A673 (cell line): ENCODE measurements at regions not wholly inside any gene's neighbourhood (a gene's known extent, or its start where the extent isn't known, plus 50 kb on each side); places are given as distances from the start of the nearest gene placed in this dataset.
A peak's percentile ranks its signal among the peaks of the same experiment; 100 is the strongest.

Experiments used
- BruUV-seq: library from RNA; stranded (reverse); fragments of 400-500 nt; replicated peaks from 2 replicates; lab custom pipeline; 2021; lab: Mats Ljungman, UMichigan
- CTCF ChIA-PET: fragments of 300-600 bp; sonication (Branson Sonifier 250); formaldehyde crosslinking; loops from one replicate; lab custom pipeline; 2022; ENCODE audit warnings: antibody characterized with exemption; lab: Charles Lee
- POLR2A ChIA-PET: fragments of 300-600 bp; sonication (Branson Sonifier 250); formaldehyde crosslinking; loops from one replicate; lab custom pipeline; 2022; ENCODE audit warnings: antibody characterized with exemption; ENCODE audit not compliant: low non-redundant PET; lab: Charles Lee
- DNase-seq: peaks from one replicate; pipeline ENCODE4 v3.0.0-alpha.2; 2015; ENCODE audit warnings: low spot score
- H3K27ac ChIP-seq: fragments of 200-600 bp; sonication (generic); 2 replicates; pipeline ENCODE4 v1.5.1; 2016; ENCODE audit warnings: mixed run types, low read depth, mild to moderate bottlenecking, mixed read lengths, antibody characterized with exemption, low read length; ENCODE audit not compliant: poor library complexity, severe bottlenecking
- H3K27me3 ChIP-seq: fragments of 200-600 bp; sonication (generic); replicated peaks from 2 replicates; pipeline ENCODE4 v1.6.1; 2017; ENCODE audit warnings: mixed run types, low read depth, mild to moderate bottlenecking, mixed read lengths, antibody characterized with exemption, low read length; ENCODE audit not compliant: insufficient read depth, poor library complexity
- H3K36me3 ChIP-seq: fragments of 200-600 bp; sonication (generic); 2 replicates; pipeline ENCODE4 v1.6.1; 2016; ENCODE audit warnings: mixed run types, mild to moderate bottlenecking, mixed read lengths, antibody characterized with exemption, low read length; ENCODE audit not compliant: insufficient read depth, poor library complexity, severe bottlenecking
- H3K4me1 ChIP-seq: fragments of 200-600 bp; sonication (generic); 2 replicates; pipeline ENCODE4 v1.6.1; 2017; ENCODE audit warnings: mixed run types, mild to moderate bottlenecking, mixed read lengths, antibody characterized with exemption, low read length; ENCODE audit not compliant: insufficient read depth, poor library complexity, severe bottlenecking
- H3K4me3 ChIP-seq: fragments of 200-600 bp; sonication (generic); 2 replicates; pipeline ENCODE4 v1.5.1; 2016; ENCODE audit warnings: low read depth, mixed run types, mild to moderate bottlenecking, mixed read lengths, low read length; ENCODE audit not compliant: poor library complexity, severe bottlenecking
- H3K9me3 ChIP-seq: fragments of 200-600 bp; sonication (generic); 2 replicates; pipeline ENCODE4 v1.6.1; 2016; ENCODE audit warnings: mixed run types, low read depth, mild to moderate bottlenecking, mixed read lengths, antibody characterized with exemption, low read length; ENCODE audit not compliant: poor library complexity, severe bottlenecking
- EZH2 ChIP-seq: fragments of 200-600 bp; sonication (generic); IDR thresholded peaks from 2 replicates; pipeline ENCODE4 v1.6.1; 2017; ENCODE audit warnings: borderline replicate concordance, low read depth, mild to moderate bottlenecking, mixed read lengths, antibody characterized with exemption, low read length; ENCODE audit not compliant: poor library complexity, severe bottlenecking
- intact Hi-C: fragments of 100-400 bp; cut with micrococcal nuclease; formaldehyde crosslinking; loops from one replicate; pipeline ENCODE4 v1.10.0; 2022; ENCODE audit not compliant: unreplicated experiment
- TF ChIP-seq, protein P1 (sequence below): fragments of 300-800, 200-600 bp; sonication (generic); conservative IDR thresholded peaks from 2 replicates; pipeline ENCODE4 v1.5.1; 2017; ENCODE audit warnings: low read depth, mild to moderate bottlenecking, antibody characterized with exemption, low read length, moderate library complexity, mixed read lengths

DNA sequence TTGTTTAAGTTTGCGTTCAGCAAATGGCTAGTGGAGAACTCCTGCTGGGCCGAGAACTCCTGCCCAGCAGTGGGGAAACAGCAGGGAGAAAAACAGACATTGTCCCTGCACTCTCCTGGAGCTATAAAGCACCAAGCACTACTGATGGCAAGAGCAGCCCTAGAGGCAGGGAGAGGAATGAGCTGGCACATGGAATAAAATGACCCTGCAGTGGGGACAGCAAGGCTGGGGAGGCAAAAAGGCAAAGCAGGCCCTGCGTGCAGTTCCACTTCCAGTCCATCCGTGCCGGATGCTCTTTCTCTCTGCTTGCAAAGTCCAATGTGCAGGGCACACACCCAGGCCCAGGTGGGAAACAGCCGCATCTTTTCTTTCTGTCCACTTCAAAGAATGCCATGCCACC lies 415.5 kb downstream of the LRATD1 start:
- Histone ChIP-seq H3K27ac (no peak overlapping the region), H3K4me3 (no peak overlapping the region), H3K36me3 (no peaks in the 10 kb centered on the region), H3K27me3 (peaks cover 4% of the 10 kb centered on the region), H3K9me3 (no peaks in the 10 kb centered on the region), H3K4me1 (peaks cover 4% of the 10 kb centered on the region)
- DNase-seq, result no peak
- CTCF ChIA-PET, result no interaction called here
- no peak for TF ChIP-seq EZH2
- TF ChIP-seq, protein P1, sequence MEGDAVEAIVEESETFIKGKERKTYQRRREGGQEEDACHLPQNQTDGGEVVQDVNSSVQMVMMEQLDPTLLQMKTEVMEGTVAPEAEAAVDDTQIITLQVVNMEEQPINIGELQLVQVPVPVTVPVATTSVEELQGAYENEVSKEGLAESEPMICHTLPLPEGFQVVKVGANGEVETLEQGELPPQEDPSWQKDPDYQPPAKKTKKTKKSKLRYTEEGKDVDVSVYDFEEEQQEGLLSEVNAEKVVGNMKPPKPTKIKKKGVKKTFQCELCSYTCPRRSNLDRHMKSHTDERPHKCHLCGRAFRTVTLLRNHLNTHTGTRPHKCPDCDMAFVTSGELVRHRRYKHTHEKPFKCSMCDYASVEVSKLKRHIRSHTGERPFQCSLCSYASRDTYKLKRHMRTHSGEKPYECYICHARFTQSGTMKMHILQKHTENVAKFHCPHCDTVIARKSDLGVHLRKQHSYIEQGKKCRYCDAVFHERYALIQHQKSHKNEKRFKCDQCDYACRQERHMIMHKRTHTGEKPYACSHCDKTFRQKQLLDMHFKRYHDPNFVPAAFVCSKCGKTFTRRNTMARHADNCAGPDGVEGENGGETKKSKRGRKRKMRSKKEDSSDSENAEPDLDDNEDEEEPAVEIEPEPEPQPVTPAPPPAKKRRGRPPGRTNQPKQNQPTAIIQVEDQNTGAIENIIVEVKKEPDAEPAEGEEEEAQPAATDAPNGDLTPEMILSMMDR, result no peak
- BruUV-seq, result no TSS peak
- intact Hi-C loops, result no loop called here
- POLR2A ChIA-PET, result no interaction called here

DNA sequence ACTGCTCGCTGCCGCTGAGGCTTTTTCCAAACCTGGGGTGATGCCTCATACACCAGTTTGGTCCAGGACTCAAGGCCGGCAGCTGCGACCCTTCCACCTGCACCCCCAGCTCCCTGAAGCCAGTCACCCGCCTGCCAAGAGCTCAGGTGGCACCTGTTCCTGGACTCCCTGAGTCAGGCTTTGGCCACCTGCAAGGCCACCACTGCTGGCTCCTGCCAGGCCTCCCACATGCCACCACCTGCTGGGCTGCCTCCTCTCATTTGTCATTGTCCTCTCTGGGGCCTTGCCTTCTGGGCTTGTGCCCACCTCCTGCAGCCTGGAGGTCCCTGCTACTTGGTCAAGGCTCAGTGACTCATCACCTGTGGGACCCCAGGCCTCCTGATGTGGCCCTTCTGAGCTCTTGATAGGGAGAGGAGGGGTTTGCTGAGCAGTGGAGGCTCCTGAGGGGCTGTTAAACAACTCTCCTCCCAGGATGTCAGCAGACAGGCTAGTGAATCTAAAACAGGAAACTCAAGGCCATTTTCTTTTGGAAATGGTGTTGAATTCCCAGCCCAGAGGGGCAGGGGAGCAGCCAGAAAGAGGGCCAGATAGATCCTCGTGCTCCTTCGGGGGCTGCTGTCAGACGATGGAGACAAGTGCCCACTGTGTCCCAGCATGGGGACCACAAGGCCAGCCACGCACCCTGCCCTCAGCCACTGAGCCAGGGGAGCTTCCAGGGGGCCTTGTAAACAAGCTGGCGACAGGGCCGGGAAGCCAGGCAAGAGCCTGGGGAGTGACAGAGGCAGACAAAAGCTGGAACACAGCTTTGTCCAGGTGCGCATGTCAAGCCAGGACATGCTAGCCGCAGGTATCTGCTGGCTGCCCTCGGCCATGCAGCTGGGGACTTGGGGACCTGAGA lies 416.8 kb downstream of the LRATD1 start:
- DNase-seq, result no peak
- CTCF ChIA-PET, result no interaction called here
- TF ChIP-seq, protein P1, result no peak
- no peak for TF ChIP-seq EZH2
- H3K9me3 ChIP-seq, result no peaks in the 10 kb centered on the region
- BruUV-seq, result no TSS peak
- POLR2A ChIA-PET, result no interaction called here
- no peaks in the 10 kb centered on the region for H3K4me1 ChIP-seq
- H3K4me3 ChIP-seq, result no peak overlapping the region
- intact Hi-C loops, result no loop called here
- no peaks in the 10 kb centered on the region for H3K36me3 ChIP-seq
- H3K27ac ChIP-seq, result no peak overlapping the region
- peaks cover 12% of the 10 kb centered on the region for H3K27me3 ChIP-seq

DNA sequence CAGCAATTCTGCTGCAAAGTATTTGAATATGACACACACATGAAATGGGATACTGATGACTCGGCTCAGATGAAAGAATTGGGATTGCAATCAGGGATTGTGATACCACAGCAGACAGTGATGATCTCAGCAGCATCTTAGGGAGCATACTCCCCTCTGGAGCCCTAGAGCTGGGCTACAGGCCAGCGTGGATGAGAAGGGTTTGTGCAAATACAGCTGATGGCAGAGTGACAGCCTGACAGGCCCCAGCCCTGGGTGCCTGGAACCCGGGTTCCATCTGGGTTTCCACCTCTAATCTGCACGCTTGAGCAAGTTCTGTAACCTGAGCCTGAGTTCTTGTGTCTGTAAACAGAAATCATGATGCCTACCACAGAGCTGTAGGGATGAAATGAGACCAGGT lies 418.0 kb downstream of the LRATD1 start:
- ChIA-PET CTCF (no interaction called here), POLR2A (no interaction called here)
- Histone ChIP-seq H3K4me3 (no peak overlapping the region), H3K36me3 (no peaks in the 10 kb centered on the region), H3K27ac (no peak overlapping the region), H3K4me1 (no peaks in the 10 kb centered on the region), H3K27me3 (peaks cover 17% of the 10 kb centered on the region), H3K9me3 (no peaks in the 10 kb centered on the region)
- intact Hi-C loops, result no loop called here
- peak; percentile 26 for DNase-seq
- BruUV-seq, result no TSS peak
- no peak for TF ChIP-seq EZH2
- TF ChIP-seq, protein P1, result no peak
